Activated CD8-positive, alpha-beta memory T cell treated with anti-CD3 and anti-CD28 coated beads, Interleukin-2, amount 10 ng/mL, durations not matched to agents 7 days and 5 days (primary cell): ENCODE measurements at regions not wholly inside any gene's neighbourhood (a gene's known extent, or its start where the extent isn't known, plus 50 kb on each side); places are given as distances from the start of the nearest gene placed in this dataset.
"Not testable (repeated sequence)": the region's sequence is repeated elsewhere in the genome, so short reads cannot be mapped to it uniquely, and the experiment has no call there.

ENCODE experiments used
- ATAC-seq: fragments of 150-1000 bp; cut with Tn5 transposase; one replicate; pipeline ENCODE4 v1.10.0; 2021; ENCODE audit warnings: moderate library complexity
- CTCF ChIA-PET: fragments of 350-600 bp; sonication (Branson Sonifier 250); formaldehyde crosslinking; loops from one replicate; lab custom pipeline; 2021; ENCODE audit warnings: antibody characterized with exemption; lab: Charles Lee
- DNase-seq: peaks from one replicate; pipeline ENCODE4 v3.0.0-alpha.2; 2020
- H3K27ac Mint-ChIP-seq: one replicate; pipeline ENCODE4 v1.8.0; 2021; ENCODE audit warnings: mild to moderate bottlenecking, mixed read lengths
- H3K27me3 Mint-ChIP-seq: one replicate; pipeline ENCODE4 v1.8.0; 2021; ENCODE audit warnings: mixed read lengths
- H3K36me3 Mint-ChIP-seq: one replicate; pipeline ENCODE4 v1.8.0; 2021; ENCODE audit warnings: mild to moderate bottlenecking, mixed read lengths
- H3K4me1 Mint-ChIP-seq: one replicate; pipeline ENCODE4 v1.8.0; 2021; ENCODE audit warnings: mixed read lengths
- H3K4me3 Mint-ChIP-seq: one replicate; pipeline ENCODE4 v1.8.0; 2021; ENCODE audit warnings: mild to moderate bottlenecking, moderate library complexity, mixed read lengths
- H3K9me3 Mint-ChIP-seq: one replicate; pipeline ENCODE4 v1.8.0; 2022; ENCODE audit warnings: low read depth, mixed read lengths

- Mint-ChIP-seq H3K27me3 (peaks cover 45% of the 10 kb centered on the region), H3K36me3 (peaks cover 8% of the 10 kb centered on the region), H3K4me3 (no peak overlapping the region), H3K4me1 (no peaks in the 10 kb centered on the region), H3K27ac (no peak overlapping the region), H3K9me3 (peaks cover 4% of the 10 kb centered on the region)
- ATAC-seq: no peak
- DNase-seq: no peak
- CTCF ChIA-PET: interaction anchor here (1.2 to 2.0 kb wide), 4 partner anchors 10 to 147 kb away, joined by 3 to 7 read pairs (median 4); no protein-coding TSS in a partner anchor
Measured at GRCh38 chr20:50328222-50328979, 137.8 kb downstream of the CEBPB start.

- H3K4me3 Mint-ChIP-seq: no peak overlapping the region
Measured at GRCh38 chr20:50328996-50329898, 138.6 kb downstream of the CEBPB start.

DNA sequence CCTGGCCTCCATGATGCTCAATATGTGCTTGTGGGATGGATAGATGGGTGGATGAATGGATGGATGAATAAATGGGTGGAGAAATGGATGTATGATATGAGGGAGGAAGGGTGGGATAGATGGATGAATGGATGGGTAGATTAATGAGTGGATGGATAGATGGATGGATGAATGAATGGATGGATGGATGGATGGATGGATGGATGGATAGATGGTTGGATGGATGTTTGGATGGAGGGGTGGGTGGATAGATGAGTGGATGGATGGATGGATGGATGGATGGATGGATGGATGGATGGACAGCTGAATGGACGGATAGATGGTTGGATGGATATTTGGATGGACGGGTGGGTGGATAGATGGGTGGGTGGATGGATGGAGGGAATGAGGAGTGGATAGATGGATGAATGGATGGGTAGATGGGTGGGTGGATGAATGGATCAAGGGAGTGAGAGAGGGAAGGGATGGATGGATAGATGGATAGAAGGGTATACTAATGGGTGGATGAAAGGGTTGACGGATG is 139.4 kb downstream of the CEBPB start:
- H3K4me3 Mint-ChIP-seq: no peak overlapping the region
- H3K27me3 Mint-ChIP-seq: peaks cover 46% of the 10 kb centered on the region
- peaks cover 8% of the 10 kb centered on the region for H3K36me3 Mint-ChIP-seq
- DNase-seq (no peak), ATAC-seq (no peak)
- H3K27ac Mint-ChIP-seq: no peak overlapping the region
- H3K4me1 Mint-ChIP-seq: peaks cover 1% of the 10 kb centered on the region
- peaks cover 4% of the 10 kb centered on the region for H3K9me3 Mint-ChIP-seq
- CTCF ChIA-PET: no interaction called here

More at GRCh38 chr20:50328996-50329898, 138.6 kb downstream of the CEBPB start:
- Mint-ChIP-seq H3K9me3 (peaks cover 4% of the 10 kb centered on the region), H3K27ac (no peak overlapping the region), H3K4me1 (no peaks in the 10 kb centered on the region), H3K36me3 (peaks cover 8% of the 10 kb centered on the region), H3K27me3 (peaks cover 50% of the 10 kb centered on the region)
- no peak for DNase-seq
- ATAC-seq: no peak
- CTCF ChIA-PET: interaction anchor here (0.7 to 2.0 kb wide), 5 partner anchors 9 to 1372 kb away, joined by 3 to 7 read pairs (median 3); no protein-coding TSS in a partner anchor

GRCh38 chr20:50330504-50331313 is 140.1 kb downstream of the CEBPB start:
- CTCF ChIA-PET: no interaction called here
- Mint-ChIP-seq H3K4me1 (peaks cover 3% of the 10 kb centered on the region), H3K4me3 (no peak overlapping the region), H3K27ac (no peak overlapping the region), H3K9me3 (peaks cover 3% of the 10 kb centered on the region), H3K27me3 (peaks cover 43% of the 10 kb centered on the region), H3K36me3 (peaks cover 6% of the 10 kb centered on the region)
- DNase-seq: no peak
- ATAC-seq: no peak

DNA sequence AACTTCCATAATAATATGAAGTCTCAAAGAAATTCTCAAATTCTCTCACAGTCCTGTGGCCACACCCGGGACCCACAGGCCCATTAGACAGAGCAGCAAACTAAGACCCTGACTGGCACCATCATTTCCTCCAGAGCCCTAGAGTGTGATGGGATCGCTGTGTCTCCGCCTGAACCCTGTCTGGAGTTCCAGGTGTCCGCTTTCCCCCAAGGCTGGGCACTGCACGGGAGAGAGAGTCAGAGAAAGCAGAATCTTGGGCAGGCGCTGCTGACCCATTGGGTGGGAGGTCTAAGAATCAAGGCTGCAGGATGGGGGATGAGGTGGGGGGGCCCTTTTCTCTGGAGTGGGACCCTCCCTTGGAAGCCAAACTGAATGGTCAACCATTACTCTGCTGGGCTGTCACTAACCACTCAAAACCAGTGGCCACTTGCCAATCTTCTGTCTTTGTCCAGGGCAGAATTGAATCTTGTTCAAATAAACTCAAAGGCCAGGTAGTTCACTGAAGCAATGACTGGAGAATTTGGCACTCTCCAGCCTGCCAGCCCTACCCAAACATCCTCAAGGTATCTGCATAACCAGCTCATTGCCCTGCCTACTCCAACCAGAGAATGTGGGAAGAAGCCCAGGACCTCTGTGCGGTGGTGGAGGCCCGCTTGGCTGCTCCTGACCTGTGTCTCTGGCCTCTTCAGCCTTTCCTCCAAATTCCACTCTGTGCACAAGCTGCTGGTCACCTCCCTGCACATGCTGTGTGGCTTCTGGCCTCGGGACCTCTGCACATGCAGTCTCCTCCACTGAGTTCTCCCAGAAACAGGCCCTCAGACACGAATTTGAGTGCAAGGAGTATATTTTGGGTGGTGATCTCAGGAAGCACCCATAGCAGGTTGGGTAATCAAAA is 141.1 kb downstream of the CEBPB start:
- Mint-ChIP-seq H3K36me3 (peaks cover 5% of the 10 kb centered on the region), H3K4me3 (no peak overlapping the region), H3K4me1 (peaks cover 12% of the 10 kb centered on the region), H3K27me3 (peaks cover 40% of the 10 kb centered on the region), H3K9me3 (peaks cover 2% of the 10 kb centered on the region), H3K27ac (no peak overlapping the region)
- DNase-seq (no peak), ATAC-seq (no peak)
- CTCF ChIA-PET: no interaction called here

GRCh38 chr20:50332491-50332980 is 141.9 kb downstream of the CEBPB start:
- no peak overlapping the region for H3K4me3 Mint-ChIP-seq
- peaks cover 40% of the 10 kb centered on the region for H3K27me3 Mint-ChIP-seq
- H3K4me1 Mint-ChIP-seq: peaks cover 17% of the 10 kb centered on the region
- H3K27ac Mint-ChIP-seq: no peak overlapping the region
- CTCF ChIA-PET: no interaction called here
- no peak for DNase-seq
- H3K36me3 Mint-ChIP-seq: peaks cover 5% of the 10 kb centered on the region
- no peak for ATAC-seq
- peaks cover 2% of the 10 kb centered on the region for H3K9me3 Mint-ChIP-seq

- Mint-ChIP-seq H3K9me3 (peaks cover 2% of the 10 kb centered on the region), H3K4me1 (peaks cover 24% of the 10 kb centered on the region), H3K27ac (no peak overlapping the region), H3K36me3 (peaks cover 2% of the 10 kb centered on the region), H3K27me3 (peaks cover 40% of the 10 kb centered on the region), H3K4me3 (no peak overlapping the region)
- no peak for ATAC-seq
- DNase-seq: no peak
- CTCF ChIA-PET: no interaction called here
Measured at GRCh38 chr20:50333131-50333670, 142.6 kb downstream of the CEBPB start.

DNA sequence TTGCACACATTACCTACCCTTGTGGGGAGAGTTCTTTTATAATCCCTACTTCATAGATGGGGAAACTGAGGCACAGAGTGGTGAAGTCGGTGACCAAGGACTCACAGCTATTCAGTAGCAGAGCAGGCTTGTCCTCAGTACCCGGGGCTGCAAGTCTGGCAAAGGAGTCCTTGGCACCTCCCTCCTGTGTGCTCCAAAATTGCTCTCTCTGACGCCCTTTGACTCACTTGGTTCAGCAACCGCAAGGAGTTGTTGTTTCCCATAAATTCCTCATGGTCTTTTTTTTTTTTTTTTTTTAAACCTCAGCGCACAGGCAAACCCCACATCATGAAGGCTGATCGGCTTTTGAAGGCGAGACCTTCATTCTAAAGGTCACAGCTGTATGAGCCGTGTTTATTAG is 143.2 kb downstream of the CEBPB start:
- H3K27me3 Mint-ChIP-seq: peaks cover 39% of the 10 kb centered on the region
- H3K4me1 Mint-ChIP-seq: peaks cover 30% of the 10 kb centered on the region
- H3K9me3 Mint-ChIP-seq: peaks cover 2% of the 10 kb centered on the region
- no peak for ATAC-seq
- H3K27ac Mint-ChIP-seq: no peak overlapping the region
- H3K36me3 Mint-ChIP-seq: peaks cover 2% of the 10 kb centered on the region
- H3K4me3 Mint-ChIP-seq: no peak overlapping the region
- CTCF ChIA-PET: no interaction called here
- DNase-seq: no peak

DNA sequence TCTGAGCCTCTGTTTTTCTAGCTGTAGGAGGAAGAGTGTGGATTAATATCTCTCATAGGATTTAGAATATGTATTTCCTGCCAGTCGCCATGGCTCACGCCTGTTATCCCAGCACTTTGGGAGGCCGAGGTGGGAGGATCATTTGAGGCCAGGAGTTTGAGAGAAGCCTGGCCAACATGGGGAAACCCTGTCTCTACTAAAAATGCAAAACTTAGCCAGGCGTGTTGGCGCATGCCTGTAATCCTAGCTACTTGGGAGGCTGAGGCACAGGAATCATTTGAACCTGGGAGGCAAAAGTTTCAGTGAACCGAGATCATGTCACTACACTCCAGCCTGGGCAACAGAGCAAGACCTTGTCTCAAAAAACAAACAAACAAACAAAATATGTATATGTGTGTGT is 143.9 kb downstream of the CEBPB start:
- not testable (repeated sequence) for DNase-seq, H3K36me3 Mint-ChIP-seq, H3K4me3 Mint-ChIP-seq, ATAC-seq, H3K9me3 Mint-ChIP-seq, H3K27ac Mint-ChIP-seq
- CTCF ChIA-PET: interaction anchor here (1.1 kb wide), 1 partner anchor 126 kb away, joined by 3 read pairs; no protein-coding TSS in a partner anchor
- peaks cover 37% of the 10 kb centered on the region for H3K4me1 Mint-ChIP-seq
- H3K27me3 Mint-ChIP-seq: peaks cover 36% of the 10 kb centered on the region

DNA sequence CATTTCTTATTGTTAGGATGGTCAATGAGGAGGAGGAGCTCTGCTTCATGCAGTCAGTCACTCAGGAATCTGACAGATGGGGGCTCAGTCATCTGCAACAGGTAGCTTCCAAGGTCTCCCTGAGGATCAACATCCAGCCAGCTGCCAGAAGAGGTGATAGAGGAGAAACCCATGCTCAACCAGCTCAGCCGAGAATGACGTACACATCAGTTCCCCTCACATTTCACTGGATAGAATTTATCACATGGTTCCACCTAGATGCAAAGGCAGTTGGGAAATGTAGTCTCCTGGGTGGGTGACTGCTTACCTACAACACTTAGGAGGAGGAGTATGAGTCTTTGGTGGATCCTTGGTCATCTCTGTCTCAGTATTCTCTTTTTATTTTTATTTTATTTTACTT is 144.5 kb downstream of the CEBPB start:
- ATAC-seq: no peak

GRCh38 chr20:50335866-50336265 is 145.2 kb downstream of the CEBPB start:
- Mint-ChIP-seq H3K4me1 (peaks cover 48% of the 10 kb centered on the region), H3K36me3 (no peaks in the 10 kb centered on the region), H3K27me3 (peaks cover 31% of the 10 kb centered on the region), H3K27ac (no peak overlapping the region), H3K4me3 (no peak overlapping the region), H3K9me3 (no peaks in the 10 kb centered on the region)
- ATAC-seq (no peak), DNase-seq (no peak)
- CTCF ChIA-PET: interaction anchor here (0.7 kb wide), 1 partner anchor 52 kb away, joined by 3 read pairs; no protein-coding TSS in a partner anchor

More for the DNA sequence above, 144.5 kb downstream of the CEBPB start:
- H3K27me3 Mint-ChIP-seq: peaks cover 30% of the 10 kb centered on the region
- peaks cover 43% of the 10 kb centered on the region for H3K4me1 Mint-ChIP-seq
- CTCF ChIA-PET: interaction anchor here (0.7 to 1.1 kb wide), 2 partner anchors 51 to 125 kb away, joined by 3 read pairs; no protein-coding TSS in a partner anchor
- no peak for DNase-seq
- no peak overlapping the region for H3K4me3 Mint-ChIP-seq
- H3K36me3 Mint-ChIP-seq: no peaks in the 10 kb centered on the region
- no peak overlapping the region for H3K27ac Mint-ChIP-seq
- no peaks in the 10 kb centered on the region for H3K9me3 Mint-ChIP-seq
